ENCODE measurements at regions not wholly inside any gene's neighbourhood (a gene's known extent, or its start where the extent isn't known, plus 50 kb on each side); places are given as distances from the start of the nearest gene placed in this dataset.

GRCh38 chr18:78889250-78889649 lies 90.4 kb upstream of the SALL3 start:
- DNase-seq, result no peak

- no peak for DNase-seq
Measured at GRCh38 chr18:78890388-78890787, 89.2 kb upstream of the SALL3 start.

GRCh38 chr18:78891185-78891762 lies 88.3 kb upstream of the SALL3 start:
- DNase-seq, result no peak

GRCh38 chr18:78892177-78892576 lies 87.4 kb upstream of the SALL3 start:
- DNase-seq, result no peak

- DNase-seq, result no peak
Measured at GRCh38 chr18:78892721-78893120, 86.9 kb upstream of the SALL3 start.

- no peak for DNase-seq
Measured at GRCh38 chr18:78893281-78894032, 86.2 kb upstream of the SALL3 start.

GRCh38 chr18:78894033-78894305 lies 85.6 kb upstream of the SALL3 start:
- no peak for DNase-seq

- no peak for DNase-seq
Measured at GRCh38 chr18:78895207-78896001, 84.2 kb upstream of the SALL3 start.

- no peak for DNase-seq
Measured at GRCh38 chr18:78896111-78896905, 83.3 kb upstream of the SALL3 start.

- DNase-seq, result no peak
Measured at GRCh38 chr18:78898066-78898465, 81.6 kb upstream of the SALL3 start.

- no peak for DNase-seq
Measured at GRCh38 chr18:78898635-78899034, 81.0 kb upstream of the SALL3 start.

- no peak for DNase-seq
Measured at GRCh38 chr18:78899241-78899640, 80.4 kb upstream of the SALL3 start.

GRCh38 chr18:78900938-78901909 lies 78.4 kb upstream of the SALL3 start:
- no peak for DNase-seq

- DNase-seq, result no peak
Measured at GRCh38 chr18:78901923-78902794, 77.5 kb upstream of the SALL3 start.

- DNase-seq, result no peak
Measured at GRCh38 chr18:78902795-78903435, 76.7 kb upstream of the SALL3 start.

- no peak for DNase-seq
Measured at GRCh38 chr18:78903436-78904178, 76.0 kb upstream of the SALL3 start.

- no peak for DNase-seq
Measured at GRCh38 chr18:78904179-78904531, 75.5 kb upstream of the SALL3 start.

GRCh38 chr18:78905334-78905733 lies 74.3 kb upstream of the SALL3 start:
- DNase-seq, result no peak

- DNase-seq, result no peak
Measured at GRCh38 chr18:78906066-78906465, 73.6 kb upstream of the SALL3 start.

Measured in stimulated activated CD4-positive, alpha-beta T cell treated with anti-CD3 and anti-CD28 coated beads, Interleukin-15, amount 100 ng/mL, for 24 hours (primary cell).